ENCODE measurements at regions not wholly inside any gene's neighbourhood (a gene's known extent, or its start where the extent isn't known, plus 50 kb on each side); places are given as distances from the start of the nearest gene placed in this dataset.

DNA sequence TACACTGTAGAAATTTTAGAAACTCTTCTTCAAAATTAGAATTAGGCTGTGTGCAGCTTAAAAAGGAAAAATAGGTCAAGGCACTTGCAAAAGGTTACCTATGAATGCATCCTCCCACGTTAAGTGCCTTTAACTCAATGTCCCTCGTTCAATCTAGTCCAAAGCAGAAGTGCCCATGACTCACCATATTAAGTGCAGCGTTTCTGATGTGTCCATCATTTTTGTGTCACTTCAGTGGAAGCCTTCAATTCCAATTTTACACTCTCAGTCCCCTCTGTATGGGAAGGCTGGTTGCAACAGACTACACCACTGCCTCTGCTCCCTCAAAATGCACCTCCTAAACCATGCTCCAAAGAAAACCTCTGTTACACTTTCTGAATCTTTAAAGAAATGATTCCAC, 53.4 kb downstream of the FOXB1 start:
- DNase-seq, result no peak

DNA sequence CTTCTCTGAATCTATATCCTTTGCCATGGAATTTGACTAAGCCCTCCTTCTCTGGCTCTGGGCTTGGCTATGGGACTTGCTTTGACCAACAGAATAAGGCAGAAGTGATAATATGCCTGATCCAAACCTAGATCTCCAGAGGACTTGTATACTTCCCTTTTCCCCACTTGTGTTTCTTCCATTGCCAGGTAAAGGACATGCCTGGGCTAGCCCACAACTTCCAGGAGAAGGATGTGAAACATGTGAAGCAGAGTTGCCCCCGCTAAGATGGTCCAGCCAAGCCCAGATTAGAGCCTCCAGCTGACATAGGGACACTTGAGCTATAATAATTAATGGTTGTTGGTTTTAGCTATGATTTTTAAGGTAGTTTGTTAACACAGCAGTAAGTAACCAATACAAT, 55.1 kb downstream of the FOXB1 start:
- DNase-seq, result no peak

DNA sequence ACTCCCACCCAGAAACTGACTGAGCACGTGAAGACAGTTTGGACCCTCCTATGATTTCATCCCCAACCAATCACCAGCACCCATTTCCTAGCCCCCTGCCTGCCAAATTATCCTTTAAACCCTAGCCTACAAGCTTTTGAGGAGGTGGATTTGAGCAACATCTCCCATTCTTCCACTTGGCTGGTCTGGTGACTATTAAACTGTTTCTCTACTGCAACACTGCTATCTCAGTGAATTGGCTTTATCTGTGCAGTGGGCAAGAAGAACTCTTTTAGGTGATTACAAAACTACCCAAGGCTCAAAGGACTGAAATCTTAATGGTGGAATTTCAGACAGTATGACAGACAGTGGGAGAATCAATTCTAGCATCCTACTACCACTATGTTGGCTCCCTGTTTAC, 57.6 kb downstream of the FOXB1 start:
- no peak for DNase-seq

DNA sequence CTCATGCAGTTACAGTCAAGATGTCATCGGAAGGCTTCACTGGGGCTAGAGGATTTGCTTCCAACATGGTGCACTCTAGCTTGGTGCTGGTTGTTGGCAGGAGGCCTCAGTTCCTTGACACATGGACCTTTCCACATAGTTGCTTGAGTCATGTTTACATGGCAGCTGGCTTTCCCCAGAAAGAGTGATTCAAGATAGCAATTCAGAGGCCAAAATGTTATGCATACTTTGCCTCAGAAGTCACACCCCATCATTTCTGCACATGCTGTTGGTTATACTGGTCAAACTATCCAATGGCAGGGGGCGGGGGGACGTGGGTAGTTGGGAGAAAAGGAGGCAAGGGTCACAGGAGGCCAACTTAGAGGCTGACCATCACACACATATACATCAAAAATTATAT, 58.7 kb downstream of the FOXB1 start:
- no peak for DNase-seq

DNA sequence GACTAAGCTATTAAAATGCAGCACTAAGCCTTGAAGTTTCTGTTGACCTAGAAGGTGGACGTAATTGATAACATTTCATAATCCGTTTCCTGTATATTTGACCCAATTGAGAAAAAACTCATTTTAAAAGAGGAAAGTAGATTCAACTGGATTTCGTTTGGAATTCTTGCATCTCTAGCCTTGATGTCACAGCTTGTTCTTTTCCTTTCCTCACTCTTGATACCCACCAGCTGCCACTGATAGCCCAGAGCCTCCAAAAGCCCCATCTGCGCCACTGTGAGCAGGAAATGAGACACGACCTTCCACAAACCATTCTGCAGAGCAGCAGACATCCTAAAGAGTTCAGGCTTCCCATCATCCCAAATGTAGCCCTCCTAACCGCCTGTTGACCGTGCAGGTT, 61.8 kb downstream of the FOXB1 start:
- no peak for DNase-seq

DNA sequence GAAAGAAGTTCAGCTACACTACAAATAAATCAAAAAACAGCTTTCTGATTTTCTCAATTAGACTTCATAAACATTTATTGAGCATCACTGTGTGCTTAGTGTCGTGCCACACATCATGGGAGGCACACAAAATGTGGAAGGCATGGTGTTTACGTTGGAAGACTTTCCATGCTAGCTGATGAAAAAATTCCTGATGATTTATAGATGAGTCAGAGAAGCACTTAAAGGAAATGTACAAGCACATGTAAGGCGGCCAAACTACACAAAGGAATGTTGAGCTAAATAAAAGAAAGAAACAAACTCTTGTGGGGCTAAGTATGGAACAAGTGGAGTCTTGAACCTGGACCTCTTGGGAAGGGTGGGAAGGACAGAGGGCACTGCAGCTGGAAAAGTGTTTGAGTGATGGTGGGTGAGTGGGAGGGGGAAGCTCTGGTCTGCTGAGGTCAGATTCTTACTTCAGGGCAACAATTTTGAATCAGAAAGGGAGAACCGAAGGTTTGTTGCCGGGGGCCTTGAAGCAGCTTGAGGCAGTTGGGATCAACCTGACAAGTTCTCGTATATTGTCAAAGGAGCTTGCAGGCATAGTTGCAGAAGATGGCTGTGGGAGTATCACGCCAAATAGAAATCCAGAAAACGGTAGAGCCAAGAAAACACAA, 66.9 kb downstream of the FOXB1 start:
- DNase-seq, result no peak

DNA sequence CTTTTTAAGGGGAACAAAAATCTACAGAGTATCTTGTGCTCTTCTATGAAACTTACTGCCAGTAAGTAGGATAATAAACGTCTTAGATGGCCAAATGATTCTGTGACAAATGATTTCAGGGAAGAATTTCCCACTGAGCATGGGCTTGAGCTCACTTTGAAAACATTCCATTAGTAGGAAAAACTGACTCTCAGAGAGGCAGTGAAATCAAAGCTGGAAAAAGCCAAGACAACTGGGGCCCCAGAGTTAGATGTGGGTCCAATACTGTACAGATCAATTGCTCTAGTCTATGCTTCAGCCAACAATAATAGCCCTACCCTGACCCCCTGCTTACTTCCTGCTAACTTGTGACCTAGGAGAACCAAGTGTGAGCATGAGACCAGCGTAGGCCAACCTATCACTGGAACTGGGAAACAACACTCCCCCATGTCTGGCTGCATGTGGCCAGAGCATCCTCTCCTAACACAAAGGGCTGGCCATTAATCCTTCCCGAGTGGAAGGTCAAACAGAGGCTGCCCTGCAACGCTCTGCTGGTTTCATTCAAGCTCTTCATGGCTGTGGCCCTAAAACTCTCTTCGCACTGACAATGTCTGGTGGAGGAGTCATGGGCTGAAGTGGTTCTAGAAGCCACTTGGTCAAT, 68.8 kb downstream of the FOXB1 start:
- no peak for DNase-seq

DNA sequence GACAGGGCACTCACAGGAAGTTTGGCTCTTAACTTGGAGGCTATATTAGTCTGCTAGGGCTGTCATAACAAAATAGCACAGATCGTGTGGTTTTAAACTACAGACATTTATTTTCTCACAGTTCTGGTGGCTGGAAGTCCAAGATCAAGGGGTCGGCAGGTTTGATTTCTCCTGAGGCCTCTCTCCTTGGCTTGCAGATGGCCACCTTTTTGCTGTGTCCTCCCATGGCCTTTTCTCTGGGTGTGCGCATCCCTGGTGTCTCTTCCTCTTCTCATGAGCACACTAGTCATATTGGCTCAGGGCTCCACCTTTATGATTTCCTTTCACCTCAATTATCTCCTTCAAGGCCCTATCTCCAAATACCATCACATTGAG, 69.3 kb downstream of the FOXB1 start:
- no peak for DNase-seq

DNA sequence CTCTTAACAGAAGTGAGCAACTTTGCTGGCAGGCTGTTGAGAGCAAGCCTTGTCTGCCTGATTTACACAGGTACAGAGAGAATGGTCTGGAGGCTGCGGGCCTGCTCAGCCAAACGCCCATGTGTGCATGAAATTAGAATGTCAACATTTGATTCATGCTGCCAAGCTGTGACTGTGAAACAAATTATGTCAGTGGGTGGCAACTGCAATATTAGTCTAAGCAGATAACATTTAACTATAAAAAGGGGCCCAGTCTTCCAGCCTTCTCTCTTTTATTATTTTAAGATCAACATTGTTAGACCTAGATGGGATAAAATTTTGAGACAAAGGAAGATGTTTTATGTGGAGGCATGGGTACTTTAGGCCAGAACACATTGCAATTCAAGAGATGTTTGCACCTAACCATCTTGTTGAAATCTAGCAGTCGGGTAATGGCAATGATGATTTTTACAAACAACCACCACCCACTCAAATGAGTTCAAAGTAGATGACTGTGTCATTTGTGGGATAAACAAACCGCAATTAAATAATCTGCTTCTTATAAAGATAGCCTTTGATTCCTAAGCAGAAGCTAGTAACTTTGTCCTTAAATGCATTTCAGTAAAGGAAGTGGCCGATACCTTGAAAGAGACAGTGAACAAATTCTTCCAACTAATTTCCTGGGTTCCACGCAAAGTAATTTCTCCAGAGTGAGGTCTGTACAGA, 70.2 kb downstream of the FOXB1 start:
- peak in 1 of 5 donors; percentile 34 for DNase-seq

DNA sequence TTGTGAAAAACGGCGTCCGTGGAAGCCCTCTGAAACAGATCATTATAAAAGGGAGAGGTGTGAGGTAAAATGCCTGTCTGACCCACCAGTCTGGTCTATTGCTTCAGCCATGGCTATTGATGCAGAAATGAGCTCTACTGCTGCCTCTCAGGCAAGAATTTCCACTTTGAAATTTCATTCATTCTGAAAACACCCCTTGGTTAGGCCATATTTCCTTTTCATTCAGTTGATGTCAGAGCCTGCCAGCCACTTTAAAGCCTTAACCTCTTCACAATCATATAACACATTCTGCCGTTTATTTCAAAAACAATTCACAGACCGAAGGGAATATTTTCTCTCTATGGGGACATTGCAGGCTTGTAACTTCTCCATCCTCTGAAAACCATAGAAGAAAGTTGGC, 71.9 kb downstream of the FOXB1 start:
- peak in 1 of 5 donors; percentile 36 for DNase-seq

DNA sequence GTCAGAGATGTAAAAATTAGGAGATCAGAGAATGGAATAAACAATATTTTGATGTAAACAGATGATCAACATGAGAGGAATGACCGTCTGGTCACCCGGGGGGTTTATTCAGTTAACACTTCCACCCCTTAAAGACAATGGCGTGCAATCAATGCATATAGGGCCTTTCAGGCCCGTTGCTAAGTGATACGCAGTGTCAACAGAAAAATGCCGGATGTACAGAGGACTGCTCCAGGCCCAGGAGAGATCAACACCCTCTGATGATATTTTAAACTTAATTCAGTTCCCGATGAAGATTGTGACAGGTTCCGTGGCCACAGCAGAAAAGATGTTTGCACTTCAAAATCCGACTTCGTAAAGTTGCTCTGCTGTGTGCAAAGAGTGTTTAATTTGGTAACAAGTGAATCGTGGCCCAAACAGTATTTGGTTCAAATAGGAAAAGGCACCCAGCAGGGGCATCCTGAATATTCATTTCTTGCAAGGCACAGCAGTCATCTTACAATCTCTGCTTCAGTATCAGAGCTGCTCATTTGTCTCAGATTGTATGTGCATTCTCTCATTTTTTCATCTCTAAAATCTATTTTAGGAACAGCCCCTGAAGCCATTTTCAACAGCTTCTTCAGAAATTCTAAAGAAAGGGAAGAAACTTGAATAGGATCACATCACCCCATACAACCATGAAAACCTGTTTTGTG, 72.6 kb downstream of the FOXB1 start:
- DNase-seq, result peak in 1 of 5 donors; percentile 35

DNA sequence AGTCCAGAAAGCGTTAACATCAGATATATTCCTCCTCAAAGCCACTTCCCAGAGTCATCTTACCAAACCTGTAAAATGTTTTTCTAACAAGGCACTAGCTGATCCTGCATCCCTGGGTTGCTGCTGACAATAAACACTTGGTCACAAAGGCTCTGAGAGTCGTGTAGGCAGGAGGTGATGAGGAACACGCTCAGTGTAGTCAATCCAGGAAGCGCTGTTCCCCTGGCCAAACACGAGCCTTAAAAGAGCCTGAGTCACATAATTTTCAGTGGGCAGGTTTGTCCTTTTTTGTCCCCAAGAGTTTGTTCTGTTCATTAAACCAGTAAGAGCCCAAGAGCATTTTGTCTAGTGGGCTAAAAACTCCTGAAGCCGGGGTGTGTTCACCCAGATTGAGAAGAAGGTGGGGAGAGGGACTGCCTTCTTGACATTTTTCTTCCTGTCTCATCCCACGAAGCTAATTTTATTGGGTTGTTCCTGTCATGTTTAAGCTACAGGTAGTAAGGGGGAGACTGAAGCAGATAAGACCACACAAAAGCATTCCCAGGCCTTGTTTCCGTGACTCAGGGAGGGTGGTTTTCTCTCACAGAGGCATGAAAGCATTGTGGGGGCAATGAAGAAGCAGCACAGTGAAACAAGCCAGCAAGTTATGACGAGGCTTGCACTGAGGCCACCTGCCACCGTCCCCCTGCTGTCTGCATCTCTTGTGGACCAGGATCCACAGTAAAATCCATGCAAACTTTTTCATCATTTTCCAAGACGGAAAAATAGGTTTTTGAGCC, 73.7 kb downstream of the FOXB1 start:
- DNase-seq, result peak in 1 of 5 donors; percentile 62

DNA sequence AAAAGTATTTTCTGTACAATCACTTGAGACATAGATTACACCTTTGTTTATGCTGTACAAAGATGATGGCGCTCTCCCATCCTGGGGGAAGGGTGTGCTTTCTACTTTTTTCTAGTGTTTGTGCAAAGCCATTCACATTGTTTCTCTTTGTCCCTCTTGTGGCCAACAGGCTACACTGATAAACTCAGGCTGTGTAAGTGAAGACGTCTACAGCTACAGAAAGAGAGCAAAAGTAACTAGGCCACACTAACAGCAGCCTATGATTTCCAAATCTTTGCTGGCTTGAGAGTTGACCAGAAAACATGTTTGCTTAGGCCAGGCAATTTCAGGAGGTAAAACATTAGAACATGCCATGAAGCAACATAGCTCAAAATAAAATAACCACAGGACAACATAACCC, 75.1 kb downstream of the FOXB1 start:
- peak in 1 of 5 donors; percentile 21 for DNase-seq

DNA sequence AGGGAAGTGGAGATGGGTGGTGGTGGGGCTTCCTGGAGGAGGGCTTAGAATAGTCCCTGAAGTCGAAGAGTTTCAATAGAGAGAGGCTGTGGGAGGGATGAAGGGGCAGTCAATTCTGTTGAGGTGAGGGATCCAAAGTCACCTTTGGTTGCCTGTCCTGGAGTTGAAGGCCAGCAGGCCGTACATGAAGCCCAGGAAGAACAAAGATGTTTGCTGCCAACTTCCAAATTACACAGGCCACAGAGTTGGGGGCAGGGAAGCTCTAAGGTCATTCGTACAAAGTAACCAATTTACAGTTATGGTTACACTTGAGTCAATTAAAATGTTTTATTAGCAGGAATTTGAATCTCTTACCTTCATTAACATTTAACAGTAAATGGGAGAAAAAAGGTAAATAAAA, 77.9 kb downstream of the FOXB1 start:
- DNase-seq, result no peak

DNA sequence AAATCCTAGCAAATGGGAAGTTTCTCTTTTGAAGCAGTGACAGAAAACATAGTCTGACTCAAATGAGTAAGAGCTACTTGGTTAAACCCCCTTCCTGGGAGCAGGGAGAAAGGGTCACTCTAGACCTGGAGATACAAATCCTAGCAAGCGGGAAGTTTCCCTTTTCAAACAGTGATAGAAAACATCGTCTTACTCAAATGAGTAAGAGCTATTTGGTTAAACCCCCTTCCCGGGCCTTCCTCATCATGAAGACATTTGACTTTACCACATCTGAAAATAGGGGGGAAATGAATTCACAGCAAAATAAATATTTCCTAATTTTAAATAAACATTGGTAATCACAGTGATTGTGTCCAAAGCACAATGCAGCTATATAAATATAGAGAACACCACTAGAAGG, 79.2 kb downstream of the FOXB1 start:
- no peak for DNase-seq

DNA sequence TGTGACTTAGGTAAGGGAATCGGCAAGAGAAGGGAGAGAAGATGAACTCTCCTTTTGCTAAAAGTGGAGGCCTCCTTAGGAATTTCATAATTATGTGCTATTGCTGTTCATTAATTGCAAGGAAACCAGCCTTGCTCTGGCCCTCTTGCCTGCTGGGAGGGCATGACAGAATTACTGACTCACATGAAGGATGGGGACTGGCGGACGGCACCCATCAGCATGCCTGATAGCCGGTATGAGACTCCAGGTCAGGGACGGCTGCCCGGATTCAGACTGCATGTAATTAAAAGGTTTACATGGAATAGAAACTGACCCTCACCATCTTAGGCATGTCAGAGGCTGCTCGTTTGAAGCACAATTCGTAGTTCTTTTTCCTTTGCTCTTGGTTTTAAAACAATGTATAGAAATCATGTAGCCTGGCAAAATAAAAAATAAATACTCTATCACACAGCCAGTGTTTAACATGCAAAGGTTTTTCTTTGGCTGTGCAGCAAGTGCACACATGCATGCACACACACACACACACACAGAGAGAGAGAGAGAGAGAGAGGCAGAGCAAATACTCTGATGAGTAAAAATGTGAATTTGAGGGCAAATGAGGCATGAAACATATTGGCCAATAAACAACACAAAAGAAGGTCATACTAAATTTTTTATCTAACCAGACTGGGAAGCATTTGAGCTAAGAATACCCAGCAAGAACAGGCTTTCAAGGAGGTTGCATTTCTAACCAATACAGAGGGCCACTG, 82.7 kb downstream of the FOXB1 start:
- no peak for DNase-seq

DNA sequence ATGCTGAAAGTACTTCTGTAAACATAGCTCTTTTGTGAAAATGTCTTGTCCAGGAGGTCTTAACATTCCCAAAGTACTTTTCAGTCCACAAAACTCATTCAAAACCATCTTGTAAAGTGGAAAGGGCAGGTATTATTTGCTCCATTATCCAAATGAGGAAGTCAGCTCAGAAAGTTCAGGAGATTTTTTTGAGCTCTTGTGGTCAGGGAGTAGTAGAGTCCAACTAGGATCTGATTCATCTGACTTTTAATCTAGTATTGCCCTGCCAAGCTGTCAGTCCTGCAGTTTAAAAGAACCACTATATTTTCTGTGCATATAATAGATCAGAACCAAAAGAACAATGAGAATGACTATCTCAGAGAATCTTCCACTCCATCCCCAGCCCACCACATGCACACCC, 83.5 kb downstream of the FOXB1 start:
- no peak for DNase-seq

DNA sequence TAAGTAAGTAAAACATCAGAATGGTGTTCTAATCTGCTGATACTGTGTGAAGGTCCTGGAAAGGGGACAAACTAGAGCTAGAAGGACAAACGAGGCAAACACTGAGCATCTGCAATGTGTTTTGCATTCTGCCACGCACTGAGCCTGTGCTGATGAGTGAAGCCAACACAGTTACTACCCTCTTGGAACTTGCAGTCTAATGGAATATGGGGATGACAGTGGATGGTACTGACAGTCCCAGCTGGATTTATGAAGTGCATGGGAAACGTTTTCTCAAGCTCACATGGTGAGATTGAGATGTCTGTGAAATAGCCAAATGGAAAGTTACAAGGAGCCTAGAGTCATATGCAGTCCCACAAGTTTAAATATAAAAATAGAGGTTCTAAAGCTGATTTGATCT, 86.6 kb downstream of the FOXB1 start:
- DNase-seq, result no peak

DNA sequence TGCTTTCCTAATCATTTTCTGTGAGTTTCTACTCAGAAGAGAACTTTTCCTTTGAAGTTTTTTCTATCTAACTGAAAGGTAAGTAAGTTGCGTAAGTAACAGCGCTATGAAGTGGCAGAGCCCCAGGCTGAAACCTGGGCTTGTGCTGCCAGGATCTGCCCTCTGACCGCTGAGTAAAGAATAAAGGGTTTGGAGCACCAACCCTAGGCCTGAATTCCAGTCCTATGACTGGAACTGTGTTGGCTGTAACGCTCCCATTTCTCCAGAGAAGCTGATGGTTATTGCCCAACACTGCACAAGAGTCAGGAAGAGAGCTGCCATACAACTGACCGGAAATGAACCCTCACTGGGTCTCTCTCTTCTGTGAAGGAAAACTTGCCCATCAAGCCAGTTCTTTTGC, 87.0 kb downstream of the FOXB1 start:
- DNase-seq, result no peak

DNA sequence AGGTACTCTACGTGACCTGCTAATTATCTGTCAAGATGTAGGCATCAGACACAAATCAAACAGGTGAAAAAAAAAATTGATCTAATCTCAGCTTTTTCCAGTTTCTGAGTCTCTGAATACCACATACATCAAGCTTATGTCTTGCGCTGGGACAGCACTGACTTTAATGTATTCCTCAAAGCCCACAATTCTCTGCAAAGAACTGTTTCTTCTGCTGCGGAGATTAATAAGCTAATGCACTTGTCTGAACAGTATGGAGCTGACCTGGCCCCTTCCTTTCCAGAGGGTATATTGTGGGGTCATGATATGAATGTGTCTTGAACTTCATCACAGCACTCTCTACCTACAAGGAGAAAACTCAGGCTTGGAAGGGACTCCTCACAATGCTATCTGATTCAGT, 87.8 kb downstream of the FOXB1 start:
- no peak for DNase-seq

DNA sequence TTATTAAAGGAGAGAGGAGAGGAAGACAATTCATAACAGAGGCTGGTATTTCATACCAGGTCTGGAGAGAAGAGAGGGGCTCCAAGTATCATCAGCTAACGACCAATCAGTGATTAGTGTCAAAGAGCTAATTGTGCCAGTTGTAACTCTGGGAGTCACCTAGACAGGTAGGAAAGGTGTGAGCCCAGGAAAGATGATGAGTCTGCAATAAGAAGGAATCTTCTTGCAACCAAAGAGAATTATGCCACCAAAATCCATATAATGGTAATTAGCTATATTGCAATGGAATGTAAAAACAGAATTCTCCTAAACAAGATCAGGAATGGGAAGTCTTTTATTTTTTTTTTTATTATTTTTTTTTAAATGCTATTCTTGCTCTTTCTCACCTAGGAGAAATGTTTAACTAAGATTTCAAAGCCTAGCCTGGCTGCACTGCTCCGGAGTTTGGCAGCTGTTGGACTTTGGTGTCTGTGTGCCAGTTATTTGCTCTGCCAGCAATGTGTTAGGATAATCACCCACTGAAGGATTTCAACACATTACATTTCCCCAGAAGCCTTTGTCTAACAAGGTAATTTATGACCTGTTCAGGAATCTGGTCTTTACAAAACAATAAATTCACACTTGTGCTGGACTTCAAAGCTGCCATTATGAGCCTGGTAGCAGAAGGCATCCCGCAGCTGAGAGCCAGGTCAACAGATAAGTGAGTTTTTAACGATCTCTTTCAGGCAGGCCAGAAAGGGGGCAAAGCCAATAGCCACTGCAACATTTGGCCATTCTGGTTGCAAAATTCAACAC, 89.4 kb downstream of the FOXB1 start:
- no peak for DNase-seq

Measured in T-helper 1 cell (primary cell).